ENCODE measurements at regions not wholly inside any gene's neighbourhood (a gene's known extent, or its start where the extent isn't known, plus 50 kb on each side); places are given as distances from the start of the nearest gene placed in this dataset.

- TF ChIP-seq, protein P1, sequence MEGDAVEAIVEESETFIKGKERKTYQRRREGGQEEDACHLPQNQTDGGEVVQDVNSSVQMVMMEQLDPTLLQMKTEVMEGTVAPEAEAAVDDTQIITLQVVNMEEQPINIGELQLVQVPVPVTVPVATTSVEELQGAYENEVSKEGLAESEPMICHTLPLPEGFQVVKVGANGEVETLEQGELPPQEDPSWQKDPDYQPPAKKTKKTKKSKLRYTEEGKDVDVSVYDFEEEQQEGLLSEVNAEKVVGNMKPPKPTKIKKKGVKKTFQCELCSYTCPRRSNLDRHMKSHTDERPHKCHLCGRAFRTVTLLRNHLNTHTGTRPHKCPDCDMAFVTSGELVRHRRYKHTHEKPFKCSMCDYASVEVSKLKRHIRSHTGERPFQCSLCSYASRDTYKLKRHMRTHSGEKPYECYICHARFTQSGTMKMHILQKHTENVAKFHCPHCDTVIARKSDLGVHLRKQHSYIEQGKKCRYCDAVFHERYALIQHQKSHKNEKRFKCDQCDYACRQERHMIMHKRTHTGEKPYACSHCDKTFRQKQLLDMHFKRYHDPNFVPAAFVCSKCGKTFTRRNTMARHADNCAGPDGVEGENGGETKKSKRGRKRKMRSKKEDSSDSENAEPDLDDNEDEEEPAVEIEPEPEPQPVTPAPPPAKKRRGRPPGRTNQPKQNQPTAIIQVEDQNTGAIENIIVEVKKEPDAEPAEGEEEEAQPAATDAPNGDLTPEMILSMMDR (IDR thresholded peaks at IDR 0.05; ENCODE audit: low read length): no peak
- TF ChIP-seq EZH2 (optimal IDR thresholded peaks at IDR 0.05; ENCODE audit: low read depth, low read length) (no peak), EZH2phosphoT487 (IDR thresholded peaks at IDR 0.05; ENCODE audit: low read length) (no peak)
Measured at GRCh38 chr5:74186356-74187315, 453.9 kb downstream of the ENC1 start.
